ENCODE measurements at regions not wholly inside any gene's neighbourhood (a gene's known extent, or its start where the extent isn't known, plus 50 kb on each side); places are given as distances from the start of the nearest gene placed in this dataset.

GRCh38 chr9:101915482-101915881, 177.0 kb upstream of the GRIN3A start:
- Histone ChIP-seq H3K9me3 (ENCODE audit: control insufficient read depth, insufficient read depth, low read length) (no peaks in the 10 kb centered on the region), H3F3A (ENCODE audit: control insufficient read depth, insufficient read depth) (no peaks in the 10 kb centered on the region), H3K27ac (ENCODE audit: low read depth, low read length) (no peak overlapping the region), H3K4me2 (ENCODE audit: low read length) (no peak overlapping the region), H4K20me1 (ENCODE audit: control insufficient read depth, insufficient read depth, low read depth, low read length) (no peaks in the 10 kb centered on the region), H3K4me3 (ENCODE audit: low read length) (no peak overlapping the region), H3K79me2 (ENCODE audit: control insufficient read depth, low read length) (no peaks in the 10 kb centered on the region), H3K4me1 (ENCODE audit: control insufficient read depth, low read length) (no peaks in the 10 kb centered on the region), H3K27me3 (ENCODE audit: control insufficient read depth, low read length) (no peaks in the 10 kb centered on the region), H3K9me2 (replicated peaks; ENCODE audit: control insufficient read depth, low read length) (no peaks in the 10 kb centered on the region; the same call in 1 of the 2 replicates), H3K36me3 (ENCODE audit: control insufficient read depth, low read length) (no peaks in the 10 kb centered on the region)
- TF ChIP-seq EZH2phosphoT487 (IDR thresholded peaks at IDR 0.05; ENCODE audit: borderline replicate concordance, low read length) (no peak), CTCF (IDR thresholded peaks at IDR 0.05; ENCODE audit: low read depth, low read length, poor library complexity, severe bottlenecking) (no peak)

- Histone ChIP-seq H3K9me3 (ENCODE audit: control insufficient read depth, insufficient read depth, low read length) (no peaks in the 10 kb centered on the region), H3K4me2 (ENCODE audit: low read length) (no peak overlapping the region), H3K4me1 (ENCODE audit: control insufficient read depth, low read length) (no peaks in the 10 kb centered on the region), H3F3A (ENCODE audit: control insufficient read depth, insufficient read depth) (no peaks in the 10 kb centered on the region), H3K36me3 (ENCODE audit: control insufficient read depth, low read length) (no peaks in the 10 kb centered on the region), H3K9me2 (replicated peaks; ENCODE audit: control insufficient read depth, low read length) (no peaks in the 10 kb centered on the region; the same call in 1 of the 2 replicates), H3K27me3 (ENCODE audit: control insufficient read depth, low read length) (no peaks in the 10 kb centered on the region), H3K4me3 (ENCODE audit: low read length) (no peak overlapping the region), H3K79me2 (ENCODE audit: control insufficient read depth, low read length) (no peaks in the 10 kb centered on the region), H4K20me1 (ENCODE audit: control insufficient read depth, insufficient read depth, low read depth, low read length) (no peaks in the 10 kb centered on the region), H3K27ac (ENCODE audit: low read depth, low read length) (no peak overlapping the region)
- TF ChIP-seq CTCF (IDR thresholded peaks at IDR 0.05; ENCODE audit: low read depth, low read length, poor library complexity, severe bottlenecking) (no peak), EZH2phosphoT487 (IDR thresholded peaks at IDR 0.05; ENCODE audit: borderline replicate concordance, low read length) (no peak)
Measured at GRCh38 chr9:101912698-101913097, 174.3 kb upstream of the GRIN3A start.

- Histone ChIP-seq H3K4me2 (ENCODE audit: low read length) (no peak overlapping the region), H3K36me3 (ENCODE audit: control insufficient read depth, low read length) (no peaks in the 10 kb centered on the region), H3K79me2 (ENCODE audit: control insufficient read depth, low read length) (no peaks in the 10 kb centered on the region), H3K27ac (ENCODE audit: low read depth, low read length) (no peak overlapping the region), H3F3A (ENCODE audit: control insufficient read depth, insufficient read depth) (no peaks in the 10 kb centered on the region), H3K4me3 (ENCODE audit: low read length) (no peak overlapping the region), H3K9me3 (ENCODE audit: control insufficient read depth, insufficient read depth, low read length) (no peaks in the 10 kb centered on the region), H3K4me1 (ENCODE audit: control insufficient read depth, low read length) (no peaks in the 10 kb centered on the region), H3K27me3 (ENCODE audit: control insufficient read depth, low read length) (no peaks in the 10 kb centered on the region), H4K20me1 (ENCODE audit: control insufficient read depth, insufficient read depth, low read depth, low read length) (no peaks in the 10 kb centered on the region), H3K9me2 (replicated peaks; ENCODE audit: control insufficient read depth, low read length) (no peaks in the 10 kb centered on the region)
- TF ChIP-seq CTCF (IDR thresholded peaks at IDR 0.05; ENCODE audit: low read depth, low read length, poor library complexity, severe bottlenecking) = no peak
- TF ChIP-seq EZH2phosphoT487 (IDR thresholded peaks at IDR 0.05; ENCODE audit: borderline replicate concordance, low read length) = no peak
Measured at GRCh38 chr9:101907466-101907865, 169.0 kb upstream of the GRIN3A start.

GRCh38 chr9:101904845-101905244, 166.4 kb upstream of the GRIN3A start:
- Histone ChIP-seq H3K4me3 (ENCODE audit: low read length) (no peak overlapping the region), H3K36me3 (ENCODE audit: control insufficient read depth, low read length) (no peaks in the 10 kb centered on the region), H3K4me1 (ENCODE audit: control insufficient read depth, low read length) (no peaks in the 10 kb centered on the region), H3K27ac (ENCODE audit: low read depth, low read length) (no peak overlapping the region), H3K4me2 (ENCODE audit: low read length) (no peak overlapping the region), H3K9me2 (replicated peaks; ENCODE audit: control insufficient read depth, low read length) (no peaks in the 10 kb centered on the region), H3K79me2 (ENCODE audit: control insufficient read depth, low read length) (no peaks in the 10 kb centered on the region), H3F3A (ENCODE audit: control insufficient read depth, insufficient read depth) (no peaks in the 10 kb centered on the region), H3K27me3 (ENCODE audit: control insufficient read depth, low read length) (no peaks in the 10 kb centered on the region), H4K20me1 (ENCODE audit: control insufficient read depth, insufficient read depth, low read depth, low read length) (no peaks in the 10 kb centered on the region), H3K9me3 (ENCODE audit: control insufficient read depth, insufficient read depth, low read length) (no peaks in the 10 kb centered on the region)
- TF ChIP-seq EZH2phosphoT487 (IDR thresholded peaks at IDR 0.05; ENCODE audit: borderline replicate concordance, low read length) (no peak), CTCF (IDR thresholded peaks at IDR 0.05; ENCODE audit: low read depth, low read length, poor library complexity, severe bottlenecking) (no peak)

Data from DOHH2 (cell line).